T follicular helper cell (primary cell): ENCODE measurements at regions not wholly inside any gene's neighbourhood (a gene's known extent, or its start where the extent isn't known, plus 50 kb on each side); places are given as distances from the start of the nearest gene placed in this dataset.
"Not testable (repeated sequence)": the region's sequence is repeated elsewhere in the genome, so short reads cannot be mapped to it uniquely, and the experiment has no call there.

Experiments used
- DNase-seq: peaks from one replicate; pipeline ENCODE4 v3.0.0-alpha.2; 2020; ENCODE audit warnings: low read depth

DNA sequence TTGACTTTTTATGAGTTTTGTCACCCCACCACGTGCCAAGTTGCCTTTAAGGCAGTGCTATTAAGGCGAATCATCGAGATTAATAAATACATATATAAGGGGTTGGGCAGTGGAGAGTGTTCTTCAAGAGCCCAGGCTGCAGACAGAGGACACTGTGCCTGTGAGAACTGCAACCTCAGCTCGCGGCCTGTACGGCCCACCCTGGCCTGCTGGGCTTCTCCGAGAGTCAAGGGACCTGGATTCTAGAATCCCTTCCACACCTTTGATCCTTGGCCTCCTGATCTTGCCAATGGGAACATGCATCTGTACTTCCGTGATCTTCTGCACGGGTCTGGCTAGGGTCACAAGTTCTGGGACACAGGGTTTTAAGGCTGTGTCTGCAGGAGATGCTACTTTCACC, 54.5 kb downstream of the IRX5 start:
- no peak for DNase-seq

DNA sequence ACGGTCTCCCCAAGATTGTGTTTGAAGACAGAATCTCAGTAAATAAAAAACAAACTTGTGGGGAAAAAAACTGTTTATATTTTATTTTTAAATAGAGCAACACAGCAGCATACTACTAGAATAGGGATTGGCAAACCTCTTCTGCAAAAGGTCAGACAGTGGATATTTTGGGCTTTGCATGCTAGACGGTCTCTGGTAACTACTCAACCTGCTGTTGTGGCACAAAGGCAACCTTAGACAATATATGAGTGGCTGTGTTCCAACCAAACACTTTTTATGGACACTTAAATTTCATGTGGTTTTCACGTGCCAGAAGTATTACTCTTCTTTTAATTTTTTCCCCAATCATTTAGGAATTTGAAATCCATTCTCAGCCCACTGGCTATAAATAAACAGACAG, 55.0 kb downstream of the IRX5 start:
- DNase-seq: no peak

DNA sequence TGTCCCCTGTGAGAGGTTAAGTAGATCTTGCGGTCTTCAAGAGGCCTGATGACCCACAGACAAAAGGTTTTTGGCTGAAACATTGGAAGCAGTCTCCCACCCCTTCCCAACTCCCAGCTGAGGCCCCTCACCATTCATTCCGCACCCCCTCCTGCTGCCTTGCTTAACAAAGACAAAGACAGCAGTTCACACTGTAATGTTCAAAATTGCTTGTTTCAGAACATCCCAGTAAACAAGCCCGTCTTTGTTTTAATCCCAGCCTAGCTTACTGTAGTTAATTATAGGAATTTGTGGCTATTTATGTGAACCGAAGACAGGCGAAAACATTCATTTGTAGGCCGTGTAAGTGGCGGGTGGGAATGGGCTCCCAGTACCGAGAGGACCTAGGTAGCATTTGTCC, 55.7 kb downstream of the IRX5 start:
- no peak for DNase-seq

DNA sequence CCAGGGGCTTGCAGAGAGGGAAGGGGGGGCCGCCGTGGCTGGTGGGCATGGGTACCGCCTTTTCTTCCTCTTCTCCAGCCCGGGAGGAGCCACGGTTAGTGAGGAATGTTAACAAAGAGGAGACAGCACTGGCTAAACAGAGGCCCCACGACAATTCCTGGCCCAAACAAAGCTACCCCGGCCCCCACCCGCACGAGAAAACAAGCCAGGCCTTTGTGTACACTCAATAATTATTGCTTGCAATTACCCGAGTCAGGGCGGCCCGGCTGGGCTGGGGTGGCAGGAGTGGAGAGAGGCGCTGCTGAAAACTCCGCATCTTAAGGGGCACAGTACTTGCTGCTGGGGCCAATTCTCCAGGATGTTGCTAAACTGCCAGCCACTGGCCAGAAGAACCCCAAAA, 56.4 kb downstream of the IRX5 start:
- no peak for DNase-seq

DNA sequence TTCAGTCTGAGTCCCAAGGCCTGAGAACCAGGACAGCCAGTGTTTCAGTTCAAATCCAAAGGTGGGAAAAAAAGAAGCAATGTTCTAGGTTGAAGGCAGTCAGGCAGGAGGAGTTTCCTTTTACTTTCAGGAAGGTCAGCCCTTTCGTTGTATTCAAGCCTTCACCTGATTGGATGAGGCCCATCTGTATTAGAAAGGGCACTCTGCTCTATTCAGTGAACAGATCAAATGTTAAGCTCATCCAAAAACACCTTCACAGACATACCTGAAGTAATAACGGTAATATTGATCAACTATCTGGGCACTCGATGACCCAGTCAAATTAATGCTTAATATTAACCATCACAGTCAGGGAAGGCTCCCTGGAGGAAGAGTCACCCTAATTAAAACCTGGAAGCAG, 60.9 kb downstream of the IRX5 start:
- DNase-seq: no peak

DNA sequence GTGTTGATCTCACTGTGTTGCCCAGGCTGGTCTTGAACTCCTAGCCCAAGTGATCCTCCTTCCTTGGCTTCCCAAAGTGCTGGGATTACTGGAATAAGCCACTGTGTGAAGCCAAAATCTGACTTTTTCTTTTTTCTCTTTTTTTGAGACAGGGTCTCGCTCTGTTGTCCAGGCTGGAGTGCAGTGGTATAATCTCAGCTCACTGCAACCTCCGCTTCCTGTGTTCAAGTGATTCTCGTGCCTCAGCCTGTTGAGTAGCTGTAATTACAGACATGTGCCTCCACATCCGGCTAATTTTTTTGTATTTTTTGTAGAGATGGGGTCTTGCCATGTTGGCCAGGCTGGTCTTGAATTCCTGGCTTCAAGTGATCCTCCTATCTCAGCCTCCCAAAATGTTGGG, 61.3 kb downstream of the IRX5 start:
- not testable (repeated sequence) for DNase-seq

DNA sequence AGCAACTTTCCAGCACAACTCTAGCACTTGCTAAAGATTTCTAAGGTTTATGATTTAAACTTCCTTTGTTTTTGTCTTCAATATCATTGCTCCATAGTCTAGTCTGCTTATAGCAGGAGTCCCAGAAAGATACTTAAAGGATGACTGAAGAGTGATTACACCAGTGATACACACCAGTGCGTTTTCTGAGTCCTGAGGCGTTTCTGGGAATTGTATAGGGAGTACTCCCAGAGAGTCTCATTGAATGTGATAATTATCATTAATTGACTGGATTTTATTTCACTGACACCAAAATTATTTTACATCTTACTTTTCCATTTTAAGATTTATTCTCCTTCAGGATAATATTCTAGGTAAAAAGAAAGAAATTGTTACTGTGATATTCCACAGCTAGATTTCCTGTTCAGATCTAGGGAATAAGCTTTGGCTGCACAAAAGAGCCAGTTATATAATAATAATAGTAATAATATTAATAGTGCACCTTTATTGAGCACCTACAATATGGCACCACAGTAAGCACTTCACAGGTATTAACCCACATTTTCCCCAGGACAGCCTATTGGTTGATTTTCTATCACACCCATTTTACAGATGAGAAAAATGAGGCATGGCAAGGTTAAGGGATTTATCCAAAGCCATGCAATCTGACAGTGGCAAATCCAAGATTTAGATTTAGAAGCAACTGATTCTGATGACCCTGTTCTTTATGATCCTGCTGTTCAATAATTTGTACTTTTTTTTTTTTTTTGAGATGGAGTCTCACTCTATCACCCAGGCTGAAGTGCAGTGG, 62.6 kb downstream of the IRX5 start:
- no peak for DNase-seq

DNA sequence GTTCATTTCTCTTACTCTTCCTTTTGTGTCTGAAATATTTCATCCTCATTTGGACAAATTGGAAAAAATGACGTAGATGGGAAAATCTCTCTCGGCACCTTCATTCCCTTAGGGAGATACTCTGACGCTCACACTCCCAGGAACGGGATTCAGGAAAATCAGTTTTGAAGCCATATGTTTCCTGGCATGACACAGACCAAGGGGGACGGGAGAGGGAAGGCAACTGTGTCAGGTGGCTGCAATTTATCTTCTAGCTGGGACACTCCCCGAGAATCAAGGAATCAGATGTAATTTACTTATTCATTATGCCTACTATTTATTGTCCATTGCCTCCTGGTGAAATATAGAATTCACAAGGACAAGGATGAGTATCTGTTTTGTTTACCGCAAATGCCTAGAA, 65.5 kb downstream of the IRX5 start:
- DNase-seq: no peak

DNA sequence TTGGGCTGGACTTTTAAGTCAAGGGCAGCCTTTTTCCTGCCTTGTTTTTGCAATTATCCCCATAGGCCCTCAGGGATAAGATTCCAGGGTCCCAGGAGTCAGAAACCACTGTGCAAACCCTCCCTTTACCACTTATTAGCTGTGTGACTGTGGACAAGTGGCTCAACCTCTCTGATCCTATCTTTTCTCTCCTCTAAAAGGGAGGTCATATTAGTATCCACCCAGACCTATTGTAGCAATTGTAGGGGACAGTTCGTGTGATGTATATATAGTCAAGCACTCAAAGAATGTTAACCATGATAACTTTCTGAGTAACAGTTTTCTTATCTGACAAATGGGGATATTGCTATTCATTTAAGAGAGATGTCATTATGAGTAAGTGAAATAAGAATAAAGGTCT, 68.2 kb downstream of the IRX5 start:
- no peak for DNase-seq

DNA sequence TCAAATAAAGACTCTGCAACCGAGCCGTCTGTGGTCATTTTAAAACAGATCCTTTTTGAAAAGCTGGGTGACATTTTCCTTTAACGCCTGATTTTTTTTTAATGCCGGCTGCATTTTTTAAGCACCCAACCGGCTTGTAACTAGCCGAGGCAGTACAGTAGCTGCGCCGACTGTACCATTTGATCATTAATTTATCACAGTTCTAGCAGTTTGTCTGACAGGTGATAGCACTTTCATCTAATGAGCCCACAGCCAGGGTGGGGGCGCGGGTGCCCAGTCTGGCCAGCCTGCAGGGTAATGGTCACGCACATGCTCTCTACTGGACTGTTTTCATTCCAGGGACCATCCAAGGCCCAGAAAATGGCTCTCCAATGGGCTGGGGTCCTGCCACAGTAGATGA, 68.8 kb downstream of the IRX5 start:
- DNase-seq: no peak

DNA sequence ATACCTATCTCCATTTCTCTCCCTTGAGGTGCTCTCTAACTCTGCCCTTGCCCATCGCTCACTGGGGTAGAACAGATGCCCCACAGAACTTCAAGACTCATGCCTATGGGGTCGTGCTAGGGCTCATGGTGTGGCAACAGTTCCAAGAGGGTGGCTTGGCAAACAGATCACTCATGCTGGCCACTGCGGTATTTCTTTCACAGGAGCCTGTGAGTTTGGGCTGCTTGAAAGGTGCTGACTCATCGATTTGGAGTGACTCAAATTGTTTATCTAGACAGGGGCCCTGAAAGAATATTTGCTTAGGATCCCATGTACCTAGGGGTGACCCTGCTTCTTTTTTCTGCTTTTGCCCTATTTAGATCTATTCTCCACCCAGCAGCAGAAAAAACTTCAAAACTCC, 69.9 kb downstream of the IRX5 start:
- DNase-seq: no peak

DNA sequence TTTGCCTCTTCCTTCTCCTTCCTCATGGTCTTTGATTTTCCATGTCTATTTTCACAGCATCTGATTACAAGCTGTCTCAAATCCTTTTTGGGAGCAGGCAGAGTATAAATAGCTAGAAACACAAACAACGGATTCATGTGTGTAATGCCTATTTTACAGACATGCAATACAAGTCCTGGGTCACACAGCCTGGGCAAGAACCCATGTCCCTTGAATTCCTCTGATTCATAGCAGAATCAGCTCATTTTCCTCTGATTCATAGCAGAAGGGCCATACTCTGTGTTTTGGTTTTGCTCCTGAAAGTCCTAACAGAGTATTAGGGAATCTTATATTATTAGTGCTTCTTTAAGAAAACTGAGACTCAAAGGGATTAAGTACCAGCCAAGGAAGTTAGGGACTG, 71.3 kb downstream of the IRX5 start:
- DNase-seq: no peak

DNA sequence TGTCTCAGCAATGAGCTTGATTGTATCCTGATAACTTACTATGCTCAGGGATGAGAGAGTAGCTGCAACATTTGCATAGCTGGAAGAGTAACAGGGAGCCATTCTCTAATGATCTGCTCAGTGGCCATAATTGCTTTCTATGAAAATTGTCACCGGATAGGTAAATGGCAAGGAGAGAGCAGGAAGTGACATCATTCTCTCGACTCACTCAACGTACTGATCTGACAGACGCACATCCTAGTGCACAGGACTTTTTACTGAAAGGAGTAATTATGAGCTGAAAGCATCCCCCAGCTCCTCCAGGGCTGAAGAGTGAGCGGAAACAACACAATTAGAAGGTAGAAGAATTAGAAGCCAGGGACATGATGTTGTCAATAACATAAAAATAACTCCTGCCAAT, 71.8 kb downstream of the IRX5 start:
- DNase-seq: no peak

DNA sequence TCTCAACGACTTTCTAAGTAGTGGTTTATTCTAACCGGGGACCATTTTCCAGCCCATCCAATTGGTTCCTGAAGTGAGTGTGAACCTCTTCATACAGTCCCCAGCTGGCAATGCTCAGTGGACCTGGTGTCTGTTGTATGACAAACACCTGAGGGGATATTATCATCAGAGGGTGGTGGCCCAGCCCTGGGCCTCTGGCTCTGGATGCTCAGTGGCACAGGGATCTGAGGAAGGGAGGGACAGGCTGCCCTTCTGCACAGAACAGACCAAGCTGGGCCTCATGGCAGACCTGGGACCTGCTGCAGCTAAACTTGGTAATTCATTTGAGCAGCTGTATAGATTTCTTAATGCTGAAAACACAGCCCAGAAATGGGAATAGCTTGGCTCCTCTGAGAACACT, 72.6 kb downstream of the IRX5 start:
- no peak for DNase-seq

DNA sequence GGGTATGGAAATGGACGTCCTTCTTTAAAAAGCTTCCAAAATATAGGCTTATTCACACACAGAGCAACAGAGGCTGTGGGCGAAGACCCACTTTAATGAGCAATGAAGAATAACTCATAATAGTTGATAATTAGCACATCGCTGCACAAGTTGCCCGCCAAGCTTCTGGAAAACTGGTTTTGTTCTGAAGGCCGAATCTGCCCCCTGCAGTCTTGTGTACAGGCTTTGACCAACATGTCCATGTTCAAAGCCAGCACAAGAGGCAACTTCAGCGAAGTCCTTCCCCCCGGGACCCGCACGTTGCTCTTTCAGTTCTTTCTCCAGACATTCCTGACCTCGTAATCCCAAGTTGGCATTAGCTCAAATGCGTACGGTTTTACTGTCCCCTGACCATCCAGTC, 73.3 kb downstream of the IRX5 start:
- DNase-seq: no peak

DNA sequence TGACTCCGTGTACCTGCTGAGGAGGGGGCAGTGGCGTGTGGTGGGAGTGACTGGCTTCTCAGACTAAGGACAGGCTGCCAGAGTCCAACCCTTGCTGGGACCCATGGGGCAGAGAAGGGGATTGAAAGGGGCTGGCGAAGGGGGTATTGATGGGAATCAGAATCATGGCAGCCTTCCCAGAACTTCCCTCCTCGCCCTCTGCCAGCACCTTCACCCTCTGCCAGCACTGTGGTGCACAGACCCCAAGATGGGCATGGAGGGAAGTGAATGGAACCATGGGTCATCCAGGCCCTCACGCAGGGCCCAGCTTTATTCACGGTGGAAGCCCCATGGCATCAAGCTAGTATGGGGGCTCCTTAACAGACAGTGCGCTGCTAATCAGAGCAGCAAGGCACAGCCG, 76.8 kb downstream of the IRX5 start:
- no peak for DNase-seq

DNA sequence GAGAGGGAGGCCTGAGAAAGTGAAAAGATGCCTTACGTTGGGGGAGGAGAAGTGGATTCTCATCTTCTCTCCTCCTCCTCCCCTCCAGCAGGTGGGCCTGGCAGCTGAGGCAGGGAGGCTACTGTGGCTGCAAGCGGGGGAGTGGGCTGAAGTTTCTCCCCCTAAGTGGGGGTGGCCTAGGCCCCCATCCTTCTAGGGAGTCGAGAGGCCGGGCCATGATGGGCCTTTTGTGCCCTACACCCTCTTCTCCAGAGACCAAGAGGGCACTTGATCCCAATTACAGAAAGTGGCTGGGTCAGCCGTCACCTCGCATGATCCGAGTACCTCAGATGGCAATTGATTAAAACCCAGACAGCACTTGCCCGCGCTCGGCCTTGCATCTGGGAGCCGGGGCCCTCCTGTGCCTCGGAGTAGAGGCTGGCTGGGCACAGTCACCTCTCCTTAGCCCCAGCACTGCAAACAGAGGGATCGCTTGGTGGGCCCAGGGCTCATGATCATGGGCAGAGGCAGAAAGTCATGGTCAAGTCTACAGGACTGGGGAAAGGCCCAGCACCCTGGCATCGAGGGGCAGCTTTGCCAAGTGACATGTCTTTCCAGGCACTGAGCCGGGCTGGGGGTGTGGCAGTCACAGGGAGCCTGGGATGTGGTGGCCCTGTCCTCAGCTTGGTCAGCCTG, 78.3 kb downstream of the IRX5 start:
- DNase-seq: no peak

DNA sequence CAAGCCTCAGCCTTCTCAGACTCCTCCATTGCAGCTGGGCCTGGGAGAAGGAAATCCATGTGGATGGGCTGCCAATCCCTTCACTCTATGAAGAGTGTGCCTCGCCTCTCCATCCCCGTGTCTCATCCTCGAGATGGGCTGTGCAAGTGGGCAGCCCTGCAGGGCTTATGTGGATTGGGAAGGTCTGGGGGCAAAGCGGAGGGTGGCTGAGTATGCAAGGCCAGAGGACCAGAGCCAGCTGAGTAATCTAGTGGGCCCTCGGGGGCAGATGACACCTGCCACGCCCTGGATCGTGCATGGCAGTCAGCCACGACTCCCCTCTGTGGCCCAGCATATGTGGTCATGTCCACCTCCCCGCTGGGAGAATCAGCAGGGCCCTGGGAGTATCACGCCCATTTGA, 78.9 kb downstream of the IRX5 start:
- no peak for DNase-seq

DNA sequence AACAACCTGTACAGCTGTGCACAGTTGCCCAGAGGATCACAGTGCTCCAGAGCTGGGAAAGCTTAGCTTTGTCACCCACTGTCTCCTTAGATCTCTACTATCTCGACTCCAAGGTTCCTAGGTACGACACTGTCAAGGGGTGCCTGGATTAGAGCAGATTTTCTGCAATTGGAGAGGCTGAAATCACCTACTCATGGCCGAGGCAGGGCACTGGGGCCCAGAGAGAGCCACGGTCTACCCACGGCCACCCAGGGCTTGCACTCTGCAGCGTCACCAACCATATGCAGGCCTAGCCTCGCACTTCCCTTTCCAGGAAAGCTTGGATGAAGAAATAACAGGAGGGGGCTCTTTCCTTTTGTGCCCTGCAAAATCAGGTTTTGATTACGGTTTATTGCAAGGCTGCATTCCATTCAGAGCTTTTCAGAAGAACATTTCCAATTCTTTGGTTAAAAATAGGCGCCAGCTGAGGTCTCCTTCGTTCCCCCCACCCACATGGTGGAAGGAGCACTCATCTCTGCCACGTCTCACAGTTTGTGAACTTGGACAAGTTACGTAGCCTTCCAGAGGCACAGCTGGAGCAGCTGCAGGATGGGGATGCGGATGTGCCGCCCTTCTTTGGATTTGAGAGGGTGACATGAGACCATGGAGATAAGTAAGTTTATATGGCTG, 80.0 kb downstream of the IRX5 start:
- no peak for DNase-seq

DNA sequence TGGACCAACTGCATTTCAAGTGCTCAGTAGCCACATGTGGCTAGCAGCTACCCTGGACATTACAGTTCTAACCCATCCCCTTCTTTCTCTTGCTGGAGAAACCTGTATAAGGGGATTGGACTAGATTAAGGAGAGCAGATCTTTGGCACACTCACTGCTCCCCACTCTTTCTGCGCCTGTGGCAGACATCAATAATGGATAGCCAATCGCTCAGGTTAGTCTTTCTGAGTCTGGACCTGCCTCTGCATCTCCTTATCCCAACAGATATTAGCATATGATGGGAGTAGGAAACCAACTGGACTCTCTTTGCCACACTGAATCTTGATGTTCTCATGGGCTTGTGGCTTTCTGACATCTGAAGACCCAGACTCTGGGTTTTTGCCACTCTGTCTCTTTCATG, 81.7 kb downstream of the IRX5 start:
- no peak for DNase-seq

DNA sequence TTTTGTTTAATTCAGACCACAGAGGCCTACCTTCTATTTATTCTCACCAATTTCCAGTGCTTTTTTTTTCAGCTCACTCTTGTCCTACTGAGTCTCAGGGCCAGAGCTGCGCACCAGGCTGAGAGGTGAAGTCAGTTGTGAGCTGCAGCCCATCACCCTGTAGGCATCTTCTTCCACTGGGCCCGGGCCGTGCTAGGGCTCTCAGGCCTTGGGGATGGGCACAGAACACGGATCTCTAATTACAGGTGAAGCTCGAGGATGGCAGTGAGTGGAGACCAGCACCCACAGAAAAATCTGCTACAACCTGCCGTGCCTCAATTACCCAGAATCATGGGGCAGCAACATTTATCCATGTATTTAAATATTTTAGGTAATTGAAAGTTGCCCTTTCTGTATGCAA, 82.1 kb downstream of the IRX5 start:
- no peak for DNase-seq

DNA sequence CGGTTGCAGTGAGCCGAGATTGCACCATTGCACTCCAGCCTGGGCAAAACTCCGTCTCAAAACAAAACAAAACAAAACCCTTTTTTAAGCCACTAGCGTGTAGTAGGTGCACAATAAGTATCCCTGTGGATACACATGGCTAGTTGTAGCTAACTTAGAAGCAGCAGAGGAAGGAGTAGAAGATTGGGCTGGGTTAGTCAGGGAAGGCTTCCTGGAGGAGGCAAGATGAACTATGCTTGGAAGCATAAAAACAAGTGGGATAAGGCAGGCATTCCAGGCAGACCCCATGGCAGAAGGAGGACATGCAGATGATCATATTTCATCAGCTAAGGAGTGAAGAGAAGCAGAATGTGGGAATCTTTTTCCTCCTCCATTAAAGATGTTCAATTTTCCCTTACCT, 83.4 kb downstream of the IRX5 start:
- DNase-seq: no peak

DNA sequence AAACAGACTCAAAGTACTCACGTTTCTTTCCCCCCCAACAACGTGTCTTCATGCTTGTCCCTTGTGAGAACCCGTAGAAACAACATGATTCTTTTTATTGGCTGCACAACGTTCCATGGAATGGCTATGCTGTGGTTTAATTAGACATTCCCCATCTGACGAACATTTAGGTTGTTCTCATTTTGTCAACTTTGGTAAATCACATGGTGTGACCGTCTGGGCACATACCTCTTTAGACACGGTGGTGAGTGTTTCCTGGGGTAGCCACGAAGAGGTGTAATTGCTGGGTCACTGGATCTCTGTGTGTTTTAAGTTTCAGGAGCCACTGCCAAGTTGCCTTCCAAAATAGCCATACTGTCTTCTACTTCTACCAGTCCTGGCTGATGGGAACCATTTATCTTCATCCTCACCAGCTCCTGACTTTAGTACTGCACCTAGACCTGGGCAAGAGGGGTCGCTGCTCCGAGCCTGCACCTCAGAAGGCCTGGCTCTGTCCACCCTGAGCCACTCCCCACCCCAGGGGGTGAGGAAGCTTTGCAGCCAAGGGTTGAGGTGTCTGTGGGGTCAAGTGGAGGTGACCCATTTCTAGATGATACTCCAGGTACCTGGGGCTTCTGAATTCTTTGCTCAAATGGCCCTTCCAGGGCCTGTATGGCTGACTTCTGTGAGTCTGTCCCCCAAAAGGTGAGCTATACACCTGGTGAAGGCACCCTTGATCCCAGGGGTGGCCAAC, 84.7 kb downstream of the IRX5 start:
- DNase-seq: no peak
